NCI-H1092 (cell line): ENCODE measurements at regions not wholly inside any gene's neighbourhood (a gene's known extent, or its start where the extent isn't known, plus 50 kb on each side); places are given as distances from the start of the nearest gene placed in this dataset.

Source experiments
- DNase-seq: peaks from one replicate; lab custom pipeline; 2025; lab: John Stamatoyannopoulos, UW

- no peak for DNase-seq
Measured at GRCh38 chr13:75050419-75051046, 431.4 kb downstream of the TBC1D4 start.

DNA sequence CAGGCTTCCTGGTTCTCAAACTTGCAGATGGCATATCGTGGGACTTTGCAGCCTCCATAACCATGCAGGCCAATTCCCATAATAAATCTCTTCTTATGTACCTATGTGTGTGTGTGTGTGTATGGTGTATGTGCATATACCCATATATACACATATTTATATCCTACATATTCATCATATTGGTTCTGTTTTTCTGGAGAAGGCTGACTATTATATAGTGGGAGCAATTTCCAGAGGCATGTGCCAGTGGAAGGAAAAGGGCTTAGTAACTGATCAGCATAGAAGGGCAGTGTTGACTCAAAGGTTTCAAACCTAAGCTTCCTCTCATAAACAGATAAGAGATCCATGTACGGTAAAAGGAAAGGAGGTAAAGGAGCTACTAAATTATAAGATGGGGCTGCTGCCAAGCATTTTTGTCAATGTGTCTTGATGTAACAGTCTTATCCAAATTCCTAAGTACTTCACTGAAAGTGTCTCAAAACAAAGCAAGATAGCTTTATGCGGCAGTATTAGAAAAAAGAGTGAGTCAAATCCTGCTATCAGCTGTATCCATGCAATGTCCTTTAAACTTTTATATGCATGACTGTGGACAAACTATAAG lies 432.1 kb downstream of the TBC1D4 start:
- DNase-seq, result no peak

DNA sequence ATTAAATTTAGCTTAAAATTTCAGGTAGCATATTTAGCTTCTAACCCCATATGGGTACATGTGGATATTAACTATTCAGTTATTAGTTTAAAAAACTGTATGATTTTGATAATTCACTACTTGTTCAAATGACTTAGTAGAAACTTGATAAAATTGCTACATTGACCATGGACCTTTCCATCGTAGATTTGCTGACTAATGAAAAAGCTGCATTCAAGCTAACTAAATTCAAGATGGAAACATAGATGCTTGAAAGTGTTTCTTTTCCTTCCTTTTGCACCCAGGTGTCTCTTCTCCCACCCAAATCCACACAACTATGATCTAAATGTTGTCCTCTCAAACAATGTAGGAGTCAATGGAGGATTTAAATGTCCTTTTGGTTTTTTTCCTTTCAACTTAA lies 439.2 kb downstream of the TBC1D4 start:
- no peak for DNase-seq

DNA sequence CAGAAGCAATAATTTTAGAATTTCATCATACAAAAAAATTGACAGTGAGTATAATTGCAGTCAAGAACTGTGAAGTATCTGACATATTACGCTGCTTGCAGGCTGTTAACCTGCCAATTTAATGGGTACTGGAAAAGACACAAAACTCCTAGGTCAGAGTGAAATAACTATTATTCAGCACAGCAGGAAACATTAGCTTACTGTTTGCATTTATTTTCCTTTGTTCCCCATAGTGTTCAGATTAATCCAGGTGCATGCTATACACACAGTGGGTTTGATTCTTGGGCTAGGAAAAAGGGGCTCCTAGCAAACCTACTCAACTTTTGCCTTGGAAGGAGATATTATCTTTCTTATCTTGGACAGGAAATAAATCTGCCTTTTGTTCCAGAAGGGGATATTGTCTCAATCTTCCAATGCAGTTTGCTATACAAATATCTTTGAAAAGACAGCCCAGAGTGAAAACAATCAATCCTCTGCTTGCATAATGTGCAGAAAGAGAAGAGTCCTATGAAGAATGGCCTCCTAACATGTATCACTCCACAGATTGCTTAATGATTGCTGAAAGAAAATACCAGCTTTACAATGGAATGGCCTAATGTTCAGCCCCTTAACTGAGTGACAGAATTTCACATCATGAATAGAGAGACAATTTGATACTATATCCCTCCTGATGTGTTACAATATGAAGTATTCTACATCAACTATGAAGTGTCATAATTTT lies 443.4 kb downstream of the TBC1D4 start:
- no peak for DNase-seq

GRCh38 chr13:75025956-75026355 lies 456.0 kb downstream of the TBC1D4 start:
- no peak for DNase-seq

- no peak for DNase-seq
Measured at GRCh38 chr13:75024602-75025001, 457.4 kb downstream of the TBC1D4 start.

DNA sequence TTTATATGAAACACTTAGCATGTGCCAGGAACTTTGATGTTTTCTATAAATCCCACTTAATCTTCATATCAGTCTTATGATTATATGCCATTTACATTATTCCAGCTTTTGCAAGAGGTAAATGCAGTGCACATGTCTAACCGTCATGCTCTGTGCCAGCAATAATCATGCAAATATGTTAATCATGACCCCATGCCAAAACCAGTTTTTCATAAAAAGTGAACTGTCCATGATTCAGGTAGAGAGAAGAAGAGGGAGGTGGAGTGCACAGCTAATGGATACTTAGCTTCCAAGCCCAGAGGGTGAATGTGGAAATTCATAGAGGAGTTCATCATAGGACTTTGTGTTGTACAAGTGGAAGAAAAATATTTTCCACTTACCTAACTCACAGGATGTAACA lies 458.4 kb downstream of the TBC1D4 start:
- no peak for DNase-seq

DNA sequence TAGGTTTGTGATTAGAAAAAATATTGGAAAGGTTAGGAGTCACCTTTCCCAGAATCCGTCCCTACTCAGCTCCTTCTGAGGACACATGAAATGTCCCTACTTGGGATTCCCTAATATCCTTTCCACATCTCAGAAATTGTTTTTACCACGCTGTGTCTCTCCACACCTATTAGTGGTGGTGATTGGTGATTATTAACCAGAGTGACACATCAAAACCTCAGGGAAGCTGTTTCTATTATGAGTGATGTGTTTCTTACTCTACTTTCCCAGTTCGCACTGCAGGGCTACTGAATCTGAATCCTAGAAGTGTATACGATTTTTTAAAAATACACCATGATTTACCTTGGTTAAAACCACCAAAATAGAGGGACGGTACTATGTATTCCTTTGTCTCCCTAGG lies 460.8 kb downstream of the TBC1D4 start:
- DNase-seq, result no peak

GRCh38 chr13:75016225-75016624 lies 465.7 kb downstream of the TBC1D4 start:
- DNase-seq, result no peak

- no peak for DNase-seq
Measured at GRCh38 chr13:75013818-75014217, 468.2 kb downstream of the TBC1D4 start.

DNA sequence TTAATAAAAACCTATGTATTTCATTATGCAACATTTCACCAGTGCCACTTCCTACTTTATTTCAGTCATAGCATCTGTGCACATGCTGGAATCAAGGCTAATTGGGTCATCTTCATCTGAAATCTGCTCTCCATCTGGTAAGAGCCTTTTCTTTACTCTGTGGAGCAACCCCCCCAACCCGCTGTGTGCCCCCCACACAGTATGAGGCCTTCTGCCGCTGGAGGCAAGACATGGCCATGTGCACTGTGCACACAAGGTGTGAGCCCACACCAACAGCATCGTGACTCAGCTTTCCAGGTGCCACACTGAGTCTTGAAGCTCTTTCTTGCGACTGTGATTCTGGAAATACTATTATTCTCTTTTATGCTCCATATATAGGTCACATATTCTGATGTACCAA lies 471.0 kb downstream of the TBC1D4 start:
- no peak for DNase-seq

DNA sequence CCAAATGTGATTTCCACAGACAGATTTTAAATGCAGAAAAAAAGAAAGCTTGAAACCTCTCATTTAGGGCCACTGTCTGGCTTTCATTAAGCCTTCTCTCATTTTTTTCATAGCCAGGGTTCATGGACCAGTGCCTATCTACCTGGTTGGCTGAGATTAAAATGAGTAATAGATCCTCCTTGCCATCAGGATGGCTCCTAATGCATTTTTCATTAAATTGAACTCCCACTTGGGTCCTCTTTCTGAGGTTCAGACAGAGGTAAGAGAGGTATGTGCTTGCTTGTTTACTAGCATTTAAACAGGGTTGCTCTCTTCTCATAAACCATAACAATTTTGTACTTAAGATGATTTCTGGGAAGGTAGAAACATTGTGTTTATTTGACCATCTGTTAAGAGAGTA lies 473.0 kb downstream of the TBC1D4 start:
- no peak for DNase-seq

- DNase-seq, result no peak
Measured at GRCh38 chr13:74990992-74991391, 491.0 kb downstream of the TBC1D4 start.

DNA sequence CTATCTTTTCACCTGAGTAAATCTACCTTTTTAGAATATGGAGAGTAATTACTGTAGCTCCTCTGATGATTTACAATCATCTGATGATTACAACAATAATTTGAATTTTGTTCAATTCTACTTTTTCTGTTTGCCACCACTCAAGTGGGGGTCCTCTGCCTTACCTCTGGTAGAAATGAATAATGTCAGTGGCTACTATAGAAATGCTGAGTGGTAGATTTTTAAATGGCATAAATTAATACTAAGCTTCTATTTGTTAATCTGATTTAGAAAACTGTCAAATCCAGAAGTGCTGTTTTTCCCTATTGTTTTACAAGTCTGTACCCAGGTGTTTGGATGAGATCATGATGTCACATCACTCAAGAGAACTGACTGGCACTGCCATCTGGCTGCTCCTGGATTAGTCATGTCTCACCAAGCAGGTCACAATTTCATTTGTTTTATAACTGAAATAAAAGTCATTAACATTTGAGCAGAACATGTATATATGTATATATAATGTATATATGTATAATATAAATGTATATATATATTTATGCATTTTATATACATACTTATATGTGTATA lies 494.8 kb downstream of the TBC1D4 start:
- no peak for DNase-seq

DNA sequence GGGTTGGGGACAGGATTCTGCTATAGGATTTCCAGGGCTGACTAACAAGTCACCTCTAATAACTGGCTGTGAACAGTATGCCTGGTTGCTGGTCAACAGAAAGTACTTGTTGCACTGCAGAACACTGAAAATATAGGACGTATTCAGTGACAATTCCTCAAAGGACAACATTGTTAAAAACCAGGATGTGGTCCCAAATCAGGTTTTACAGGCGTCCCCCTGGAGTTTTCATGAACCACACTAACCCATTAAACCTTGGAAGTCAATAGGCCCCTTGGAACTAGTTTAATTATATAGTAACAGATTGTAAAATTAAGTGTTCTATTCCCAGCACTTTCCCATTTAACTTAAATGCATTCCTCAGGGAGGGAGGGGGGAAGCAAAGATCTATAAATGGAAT lies 495.4 kb downstream of the TBC1D4 start:
- no peak for DNase-seq

DNA sequence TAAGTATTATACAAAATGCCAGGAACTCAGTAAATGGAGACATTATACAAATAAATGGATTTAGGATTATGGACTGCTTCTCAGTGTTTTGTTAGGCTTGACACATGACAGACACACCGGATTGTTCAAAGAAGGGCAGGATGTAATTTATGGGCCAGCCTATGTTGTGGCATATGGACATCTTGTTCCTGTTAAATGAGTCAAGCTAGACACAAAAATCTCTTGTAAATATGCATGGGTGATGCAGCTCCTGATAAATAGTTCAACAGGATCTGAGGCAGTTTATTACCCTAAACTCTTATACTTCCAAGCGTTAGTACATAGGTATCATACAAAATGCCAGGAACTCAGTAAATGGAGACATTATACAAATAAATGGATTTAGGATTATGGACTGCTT lies 502.3 kb downstream of the TBC1D4 start:
- DNase-seq, result no peak

DNA sequence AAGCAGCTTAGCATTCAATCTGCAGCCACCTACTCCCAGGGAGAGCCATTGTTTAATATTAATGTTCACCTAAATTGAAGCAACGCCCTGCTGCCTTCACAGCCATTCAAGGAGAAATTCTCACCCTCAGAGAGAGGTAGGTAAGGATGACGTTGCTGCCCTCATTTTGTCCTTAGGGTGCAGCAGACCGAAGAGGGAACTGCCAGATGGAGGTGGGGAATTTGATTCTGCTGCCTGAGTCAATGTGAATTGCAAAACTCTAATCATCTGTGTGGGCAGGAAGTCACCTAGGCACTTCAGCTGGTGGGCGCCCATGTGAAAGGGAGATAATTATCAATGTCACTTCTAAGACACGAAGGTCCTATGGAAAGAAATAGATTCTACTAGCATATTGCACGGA lies 503.4 kb downstream of the TBC1D4 start:
- DNase-seq, result no peak

- DNase-seq, result no peak
Measured at GRCh38 chr13:74977498-74977897, 504.5 kb downstream of the TBC1D4 start.

DNA sequence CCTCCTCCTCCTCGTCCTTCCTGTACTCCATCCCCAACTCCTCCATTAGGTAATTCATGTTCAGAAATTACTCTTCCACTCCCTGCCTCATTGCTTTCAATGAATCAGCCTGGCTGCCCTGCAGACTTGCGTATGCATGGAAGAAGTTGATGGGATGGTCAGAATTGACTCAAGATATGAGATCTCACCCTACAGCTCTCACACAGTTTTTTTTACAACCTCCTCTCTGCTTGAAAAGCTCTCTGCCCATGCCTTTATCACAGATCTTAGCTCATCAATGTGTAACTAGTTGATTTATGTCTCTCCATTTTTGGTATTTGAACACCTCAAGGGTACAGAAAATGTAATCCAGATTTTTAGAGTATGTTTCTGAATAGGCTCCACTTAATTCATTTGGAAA lies 506.9 kb downstream of the TBC1D4 start:
- no peak for DNase-seq

DNA sequence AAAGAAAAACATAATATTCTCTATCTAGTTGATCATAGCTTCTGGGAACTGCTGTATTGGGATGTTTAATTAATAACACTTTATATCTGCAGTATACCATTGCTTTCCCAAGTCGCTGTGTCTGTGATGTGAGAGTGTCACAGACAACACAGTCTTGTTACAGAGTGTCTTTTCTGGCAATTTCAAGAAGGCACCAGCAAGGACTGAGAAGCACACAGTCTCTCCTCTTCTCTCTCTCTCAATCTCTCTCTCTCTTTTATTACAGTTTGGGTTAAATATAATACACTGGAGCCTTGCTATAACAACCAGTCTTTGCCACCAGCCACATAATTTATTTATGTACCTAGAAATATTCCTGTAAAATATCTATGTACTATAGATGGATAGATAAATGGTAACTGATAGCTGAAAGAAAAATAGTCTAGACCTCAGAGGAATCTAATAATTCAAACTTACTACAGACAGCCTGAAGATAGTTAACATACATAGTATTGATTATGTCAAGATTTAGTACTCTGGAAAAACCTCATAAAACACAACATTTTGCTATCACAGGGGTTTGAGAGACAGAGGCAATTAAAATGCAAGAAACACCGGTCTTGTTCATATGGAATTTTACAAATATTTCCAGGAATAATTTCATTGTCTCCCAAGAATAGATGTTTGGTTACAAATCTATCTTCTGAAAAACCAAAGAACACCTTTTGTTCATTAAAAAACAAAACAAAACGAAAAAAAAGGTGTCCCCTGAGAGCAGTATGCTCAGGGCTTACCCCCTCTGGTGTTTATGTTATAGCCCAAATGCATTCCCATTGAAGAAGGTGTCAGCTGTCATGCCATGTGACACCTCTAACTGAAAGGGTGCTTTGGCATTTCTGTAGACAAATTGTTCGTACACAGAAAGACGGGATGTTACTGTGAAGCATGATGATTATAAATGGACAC lies 507.8 kb downstream of the TBC1D4 start:
- no peak for DNase-seq

DNA sequence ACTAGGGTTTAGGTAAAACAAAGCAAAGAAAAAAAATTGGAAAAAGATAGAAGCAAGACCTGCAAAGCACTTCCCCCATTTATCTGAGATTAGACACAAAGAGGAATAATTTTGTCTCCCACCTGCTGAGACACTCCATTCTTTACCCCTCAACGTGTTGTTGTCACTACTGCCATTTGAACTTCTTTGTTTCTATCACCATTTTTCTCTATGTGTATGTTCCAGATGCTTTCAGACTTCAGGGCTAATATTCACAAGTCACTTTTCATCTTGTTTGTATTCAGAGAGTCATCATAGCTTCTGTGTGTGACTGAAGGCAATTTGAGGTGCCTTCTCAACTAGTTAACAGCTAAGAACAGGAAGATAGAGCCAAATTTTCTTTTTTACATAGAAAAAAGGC lies 512.5 kb downstream of the TBC1D4 start:
- no peak for DNase-seq

GRCh38 chr13:74966814-74967424 lies 515.0 kb downstream of the TBC1D4 start:
- no peak for DNase-seq
